HepG2 (cell line): ENCODE measurements at regions not wholly inside any gene's neighbourhood (a gene's known extent, or its start where the extent isn't known, plus 50 kb on each side); places are given as distances from the start of the nearest gene placed in this dataset.

ENCODE experiments used
- ARID5B ChIP-seq: IDR thresholded peaks from 2 replicates; pipeline ENCODE4 v1.4.0; 2020; ENCODE audit warnings: mild to moderate bottlenecking, missing genetic modification reagents
- GPN1 ChIP-seq: sonication (generic); formaldehyde crosslinking; IDR thresholded peaks from 2 replicates; pipeline ENCODE4 v1.5.1; 2020; ENCODE audit warnings: missing genetic modification reagents, borderline replicate concordance
- GRHL1 ChIP-seq: sonication (generic); formaldehyde crosslinking; conservative IDR thresholded peaks from 2 replicates; pipeline ENCODE4 v1.8.0; 2022; ENCODE audit warnings: missing genetic modification reagents
- HMG20A ChIP-seq: IDR thresholded peaks from 2 replicates; pipeline ENCODE4 v1.6.1; 2016; ENCODE audit warnings: borderline replicate concordance
- JARID2 ChIP-seq: sonication (generic); formaldehyde crosslinking; IDR thresholded peaks from 2 replicates; pipeline ENCODE4 v1.8.1; 2023; ENCODE audit warnings: missing genetic modification reagents, inconsistent platforms; ENCODE audit not compliant: insufficient replicate concordance
- KLF9 ChIP-seq: IDR thresholded peaks from 2 replicates; pipeline ENCODE4 v1.6.1; 2016; ENCODE audit warnings: low read depth
- NFAT5 ChIP-seq: sonication (generic); formaldehyde crosslinking; IDR thresholded peaks from 2 replicates; pipeline ENCODE4 v1.4.0; 2020; ENCODE audit warnings: missing genetic modification reagents
- NR2F1 ChIP-seq, 2 experiments: fragments of 450-650 bp in 1 of 2; formaldehyde crosslinking in 1 of 2; IDR thresholded peaks; 2 replicates each; pipeline versions ENCODE4 v1.5.0 to v1.6.1; 2016 to 2020; ENCODE audit warnings: mild to moderate bottlenecking in 1 of 2, missing compliant biosample characterization in 1 of 2, missing genetic modification reagents in 1 of 2, moderate library complexity in 1 of 2
- ZMYM3 ChIP-seq: sonication (generic); formaldehyde crosslinking; IDR thresholded peaks from 2 replicates; pipeline ENCODE4 v1.5.1; 2020; ENCODE audit warnings: mild to moderate bottlenecking, missing genetic modification reagents
- TF ChIP-seq, protein P1 (sequence below): sonication (generic); formaldehyde crosslinking; IDR thresholded peaks from one replicate; pipeline ENCODE4 v1.5.1; 2020; ENCODE audit warnings: mild to moderate bottlenecking, missing genetic modification reagents; ENCODE audit errors: not compliant biosample characterization

GRCh38 chr6:134529921-134530320 lies 212.0 kb upstream of the SGK1 start (continued):
- no peak for TF ChIP-seq GRHL1 (CRISPR knock-in tag)
- TF ChIP-seq NFAT5 (CRISPR knock-in tag): no peak
- TF ChIP-seq NR2F1 (CRISPR knock-in tag; IDR thresholded peaks at IDR 0.05): peak; percentile 61 to 77; a peak in 3 of 4 replicates
- TF ChIP-seq ARID5B (CRISPR knock-in tag): peak; percentile 98
- no peak for TF ChIP-seq GPN1 (CRISPR knock-in tag)
- TF ChIP-seq, protein P1, sequence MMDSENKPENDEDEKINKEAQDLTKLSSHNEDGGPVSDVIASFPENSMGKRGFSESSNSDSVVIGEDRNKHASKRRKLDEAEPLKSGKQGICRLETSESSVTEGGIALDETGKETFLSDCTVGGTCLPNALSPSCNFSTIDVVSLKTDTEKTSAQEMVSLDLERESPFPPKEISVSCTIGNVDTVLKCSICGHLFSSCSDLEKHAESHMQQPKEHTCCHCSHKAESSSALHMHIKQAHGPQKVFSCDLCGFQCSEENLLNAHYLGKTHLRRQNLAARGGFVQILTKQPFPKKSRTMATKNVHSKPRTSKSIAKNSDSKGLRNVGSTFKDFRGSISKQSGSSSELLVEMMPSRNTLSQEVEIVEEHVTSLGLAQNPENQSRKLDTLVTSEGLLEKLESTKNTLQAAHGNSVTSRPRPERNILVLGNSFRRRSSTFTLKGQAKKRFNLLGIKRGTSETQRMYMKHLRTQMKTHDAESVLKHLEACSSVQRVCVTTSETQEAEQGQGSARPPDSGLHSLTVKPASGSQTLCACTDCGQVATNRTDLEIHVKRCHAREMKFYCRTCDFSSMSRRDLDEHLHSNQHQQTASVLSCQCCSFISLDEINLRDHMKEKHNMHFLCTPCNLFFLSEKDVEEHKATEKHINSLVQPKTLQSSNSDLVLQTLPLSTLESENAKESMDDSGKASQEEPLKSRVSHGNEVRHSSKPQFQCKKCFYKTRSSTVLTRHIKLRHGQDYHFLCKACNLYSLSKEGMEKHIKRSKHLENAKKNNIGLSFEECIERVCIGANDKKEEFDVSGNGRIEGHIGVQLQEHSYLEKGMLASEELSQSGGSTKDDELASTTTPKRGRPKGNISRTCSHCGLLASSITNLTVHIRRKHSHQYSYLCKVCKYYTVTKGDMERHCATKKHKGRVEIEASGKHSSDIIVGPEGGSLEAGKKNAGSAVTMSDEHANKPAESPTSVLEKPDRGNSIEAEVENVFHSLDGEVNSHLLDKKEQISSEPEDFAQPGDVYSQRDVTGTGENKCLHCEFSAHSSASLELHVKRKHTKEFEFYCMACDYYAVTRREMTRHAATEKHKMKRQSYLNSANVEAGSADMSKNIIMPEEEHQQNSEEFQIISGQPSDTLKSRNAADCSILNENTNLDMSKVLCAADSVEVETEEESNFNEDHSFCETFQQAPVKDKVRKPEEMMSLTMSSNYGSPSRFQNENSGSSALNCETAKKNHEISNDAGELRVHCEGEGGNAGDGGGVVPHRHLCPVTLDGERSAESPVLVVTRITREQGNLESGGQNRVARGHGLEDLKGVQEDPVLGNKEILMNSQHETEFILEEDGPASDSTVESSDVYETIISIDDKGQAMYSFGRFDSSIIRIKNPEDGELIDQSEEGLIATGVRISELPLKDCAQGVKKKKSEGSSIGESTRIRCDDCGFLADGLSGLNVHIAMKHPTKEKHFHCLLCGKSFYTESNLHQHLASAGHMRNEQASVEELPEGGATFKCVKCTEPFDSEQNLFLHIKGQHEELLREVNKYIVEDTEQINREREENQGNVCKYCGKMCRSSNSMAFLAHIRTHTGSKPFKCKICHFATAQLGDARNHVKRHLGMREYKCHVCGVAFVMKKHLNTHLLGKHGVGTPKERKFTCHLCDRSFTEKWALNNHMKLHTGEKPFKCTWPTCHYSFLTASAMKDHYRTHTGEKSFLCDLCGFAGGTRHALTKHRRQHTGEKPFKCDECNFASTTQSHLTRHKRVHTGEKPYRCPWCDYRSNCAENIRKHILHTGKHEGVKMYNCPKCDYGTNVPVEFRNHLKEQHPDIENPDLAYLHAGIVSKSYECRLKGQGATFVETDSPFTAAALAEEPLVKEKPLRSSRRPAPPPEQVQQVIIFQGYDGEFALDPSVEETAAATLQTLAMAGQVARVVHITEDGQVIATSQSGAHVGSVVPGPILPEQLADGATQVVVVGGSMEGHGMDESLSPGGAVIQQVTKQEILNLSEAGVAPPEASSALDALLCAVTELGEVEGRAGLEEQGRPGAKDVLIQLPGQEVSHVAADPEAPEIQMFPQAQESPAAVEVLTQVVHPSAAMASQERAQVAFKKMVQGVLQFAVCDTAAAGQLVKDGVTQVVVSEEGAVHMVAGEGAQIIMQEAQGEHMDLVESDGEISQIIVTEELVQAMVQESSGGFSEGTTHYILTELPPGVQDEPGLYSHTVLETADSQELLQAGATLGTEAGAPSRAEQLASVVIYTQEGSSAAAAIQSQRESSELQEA (CRISPR knock-in tag): no peak
- TF ChIP-seq HMG20A (CRISPR knock-in tag): peak; percentile 96
- no peak for TF ChIP-seq JARID2 (CRISPR knock-in tag)
- no peak for TF ChIP-seq KLF9 (CRISPR knock-in tag)
- TF ChIP-seq ZMYM3 (CRISPR knock-in tag): no peak
